DND-41 (cell line): ENCODE measurements at regions not wholly inside any gene's neighbourhood (a gene's known extent, or its start where the extent isn't known, plus 50 kb on each side); places are given as distances from the start of the nearest gene placed in this dataset.

Experiments
- ATAC-seq: fragments of 200-7000 bp; cut with Tn5 transposase; 3 replicates; pipeline ENCODE4 v1.9.1; 2021; ENCODE audit warnings: low read depth; ENCODE audit not compliant: insufficient read depth
- DNase-seq: peaks from one replicate; pipeline ENCODE4 v3.0.0-alpha.2; 2020
- H2AFZ ChIP-seq: 2 replicates; pipeline ENCODE4 v1.6.0; 2012; ENCODE audit warnings: low read depth, low read length
- H3K27ac ChIP-seq: 2 replicates; pipeline ENCODE4 v1.5.1; 2012; ENCODE audit warnings: low read length, inconsistent platforms
- H3K27me3 ChIP-seq: fragments of 200-600 bp; sonication (generic); 2 replicates; pipeline ENCODE4 v1.6.0; 2012; ENCODE audit warnings: low read length, mild to moderate bottlenecking, inconsistent platforms; ENCODE audit not compliant: insufficient read depth, poor library complexity
- H3K36me3 ChIP-seq: 2 replicates; pipeline ENCODE4 v1.5.1; 2012; ENCODE audit warnings: low read length, inconsistent platforms; ENCODE audit not compliant: insufficient read depth
- H3K4me1 ChIP-seq: 2 replicates; pipeline ENCODE4 v1.5.1; 2012; ENCODE audit warnings: mild to moderate bottlenecking, low read length; ENCODE audit not compliant: insufficient read depth
- H3K4me2 ChIP-seq: 2 replicates; pipeline ENCODE4 v1.6.0; 2012; ENCODE audit warnings: mild to moderate bottlenecking, moderate library complexity, low read length, inconsistent platforms; ENCODE audit not compliant: insufficient read depth
- H3K4me3 ChIP-seq, 2 experiments: fragments of 200-600 bp in 1 of 2; shearing (Covaris generic) in 1 of 2; 2 replicates each; pipeline ENCODE4 v1.5.1; 2012 to 2016; ENCODE audit warnings: inconsistent platforms in 2 of 2, low read length in 2 of 2, mild to moderate bottlenecking in 2 of 2, low read depth in 1 of 2, moderate library complexity in 1 of 2
- H3K79me2 ChIP-seq: 2 replicates; pipeline ENCODE4 v1.6.0; 2012; ENCODE audit warnings: low read length, inconsistent platforms; ENCODE audit not compliant: insufficient read depth
- H3K9ac ChIP-seq: 2 replicates; pipeline ENCODE4 v1.6.0; 2012; ENCODE audit warnings: low read depth, mild to moderate bottlenecking, inconsistent platforms, low read length, moderate library complexity
- H3K9me3 ChIP-seq: 2 replicates; pipeline ENCODE4 v1.5.1; 2012; ENCODE audit warnings: low read length, moderate library complexity, mild to moderate bottlenecking, inconsistent platforms; ENCODE audit not compliant: insufficient read depth, severe bottlenecking
- H4K20me1 ChIP-seq: 2 replicates; pipeline ENCODE4 v1.6.0; 2012; ENCODE audit warnings: low read length; ENCODE audit not compliant: insufficient read depth
- EZH2 ChIP-seq: IDR thresholded peaks from 3 replicates; pipeline ENCODE4 v1.6.1; 2012; ENCODE audit warnings: borderline replicate concordance, low read depth, mild to moderate bottlenecking, moderate library complexity, low read length, inconsistent platforms; ENCODE audit not compliant: severe bottlenecking
- TF ChIP-seq, protein P1 (sequence below): IDR thresholded peaks from 2 replicates; pipeline ENCODE4 v1.5.1; 2012; ENCODE audit warnings: borderline replicate concordance, low read length, moderate library complexity, mild to moderate bottlenecking; ENCODE audit not compliant: poor library complexity, severe bottlenecking; ENCODE audit errors: extremely low read depth

DNA sequence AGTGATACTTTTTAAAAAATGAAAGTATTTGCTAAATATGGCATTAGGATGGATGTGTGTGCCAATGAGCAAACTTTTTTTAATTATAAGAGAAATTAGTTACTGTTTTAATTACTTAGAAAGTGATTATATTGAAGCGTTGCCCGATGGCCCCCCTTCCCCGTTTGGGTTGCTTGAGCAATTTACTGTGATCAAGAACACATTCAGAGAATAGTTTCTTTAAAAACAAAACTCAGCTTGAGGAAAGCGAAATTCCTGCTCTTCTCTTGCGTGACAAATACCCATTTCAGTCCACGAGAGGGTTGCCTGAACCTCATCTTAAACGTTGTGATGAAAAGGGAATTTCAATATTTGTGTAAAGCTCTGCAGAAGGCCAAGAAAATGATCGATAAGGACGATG is 234.1 kb downstream of the GATA3 start:
- Histone ChIP-seq H3K4me1 (no peaks in the 10 kb centered on the region), H3K4me2 (no peak overlapping the region), H3K36me3 (no peaks in the 10 kb centered on the region), H4K20me1 (no peaks in the 10 kb centered on the region), H3K27ac (no peak overlapping the region), H3K9ac (no peak overlapping the region), H3K27me3 (no peaks in the 10 kb centered on the region), H3K79me2 (no peaks in the 10 kb centered on the region), H3K4me3 (no peak overlapping the region), H3K9me3 (no peaks in the 10 kb centered on the region), H2AFZ (no peak overlapping the region; the same call in 1 of the 2 replicates)
- TF ChIP-seq, protein P1, sequence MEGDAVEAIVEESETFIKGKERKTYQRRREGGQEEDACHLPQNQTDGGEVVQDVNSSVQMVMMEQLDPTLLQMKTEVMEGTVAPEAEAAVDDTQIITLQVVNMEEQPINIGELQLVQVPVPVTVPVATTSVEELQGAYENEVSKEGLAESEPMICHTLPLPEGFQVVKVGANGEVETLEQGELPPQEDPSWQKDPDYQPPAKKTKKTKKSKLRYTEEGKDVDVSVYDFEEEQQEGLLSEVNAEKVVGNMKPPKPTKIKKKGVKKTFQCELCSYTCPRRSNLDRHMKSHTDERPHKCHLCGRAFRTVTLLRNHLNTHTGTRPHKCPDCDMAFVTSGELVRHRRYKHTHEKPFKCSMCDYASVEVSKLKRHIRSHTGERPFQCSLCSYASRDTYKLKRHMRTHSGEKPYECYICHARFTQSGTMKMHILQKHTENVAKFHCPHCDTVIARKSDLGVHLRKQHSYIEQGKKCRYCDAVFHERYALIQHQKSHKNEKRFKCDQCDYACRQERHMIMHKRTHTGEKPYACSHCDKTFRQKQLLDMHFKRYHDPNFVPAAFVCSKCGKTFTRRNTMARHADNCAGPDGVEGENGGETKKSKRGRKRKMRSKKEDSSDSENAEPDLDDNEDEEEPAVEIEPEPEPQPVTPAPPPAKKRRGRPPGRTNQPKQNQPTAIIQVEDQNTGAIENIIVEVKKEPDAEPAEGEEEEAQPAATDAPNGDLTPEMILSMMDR, result no peak
- TF ChIP-seq EZH2, result no peak
- DNase-seq, result no peak
- ATAC-seq, result no peak

DNA sequence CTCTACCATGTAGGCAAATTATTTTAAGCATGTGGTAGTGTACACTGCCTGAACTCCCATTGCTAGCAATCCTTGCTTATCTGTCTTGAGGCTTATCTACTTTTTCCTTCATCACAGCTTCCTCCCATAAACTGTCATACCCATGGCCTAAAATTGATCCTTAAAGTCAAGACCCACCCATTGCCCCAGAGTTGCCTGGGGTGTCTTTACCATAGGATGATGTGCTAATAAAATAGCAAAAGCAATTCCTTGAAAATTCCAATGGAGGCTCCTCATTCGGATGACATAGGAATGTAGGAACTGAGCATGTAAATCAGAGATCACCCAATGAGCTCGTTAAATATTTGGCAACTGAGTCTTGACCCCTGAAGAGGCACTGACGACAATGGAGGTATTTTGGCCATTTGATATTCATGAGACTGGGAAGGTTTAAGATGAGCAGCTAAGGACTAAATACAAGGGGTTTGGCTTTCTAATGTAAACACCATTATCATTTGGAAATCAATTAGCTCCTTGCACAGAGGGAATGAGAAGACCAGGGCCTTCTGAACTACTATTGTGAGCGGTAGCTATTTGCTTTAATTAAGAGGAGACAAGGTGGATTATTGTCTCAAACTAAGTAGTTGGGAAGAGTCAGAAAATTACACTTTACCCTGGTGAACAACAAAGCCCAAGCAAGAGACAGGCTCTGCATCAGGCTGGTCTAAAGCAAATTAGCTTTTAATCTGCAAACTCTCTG is 234.9 kb downstream of the GATA3 start:
- H3K4me1 ChIP-seq, result no peaks in the 10 kb centered on the region
- H3K9me3 ChIP-seq, result no peaks in the 10 kb centered on the region
- no peaks in the 10 kb centered on the region for H3K27me3 ChIP-seq
- H3K36me3 ChIP-seq, result no peaks in the 10 kb centered on the region
- no peak overlapping the region for H3K27ac ChIP-seq
- H3K9ac ChIP-seq, result no peak overlapping the region
- no peak for ATAC-seq
- no peaks in the 10 kb centered on the region for H3K79me2 ChIP-seq
- H3K4me2 ChIP-seq, result no peak overlapping the region
- TF ChIP-seq, protein P1, result no peak
- TF ChIP-seq EZH2, result no peak
- no peaks in the 10 kb centered on the region for H4K20me1 ChIP-seq
- no peak overlapping the region for H3K4me3 ChIP-seq
- no peak overlapping the region for H2AFZ ChIP-seq
- DNase-seq, result no peak

DNA sequence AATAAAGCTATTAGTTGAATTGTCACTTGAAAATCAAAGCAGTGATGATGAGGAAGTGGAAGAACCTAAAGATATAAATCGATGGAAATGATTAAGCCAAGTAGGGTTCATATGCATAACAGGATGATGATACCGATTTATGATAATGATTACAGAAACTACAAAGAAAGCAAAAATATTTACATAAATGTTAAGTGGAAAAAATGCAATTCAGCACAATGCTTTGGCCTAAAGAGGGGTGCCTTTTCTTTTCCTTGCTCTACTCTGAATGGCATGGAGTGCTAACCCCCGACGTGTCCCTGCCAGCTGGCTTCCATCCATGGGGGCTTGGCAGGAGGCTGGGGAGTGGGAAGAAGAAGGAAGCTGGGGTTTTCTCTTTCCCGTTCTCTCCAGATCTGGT is 240.3 kb downstream of the GATA3 start:
- H3K79me2 ChIP-seq, result no peaks in the 10 kb centered on the region
- H3K4me3 ChIP-seq, result no peak overlapping the region
- H3K4me1 ChIP-seq, result no peaks in the 10 kb centered on the region; the same call in 1 of the 2 replicates
- H3K27ac ChIP-seq, result no peak overlapping the region
- H4K20me1 ChIP-seq, result no peaks in the 10 kb centered on the region
- no peak for DNase-seq
- H3K4me2 ChIP-seq, result no peak overlapping the region
- TF ChIP-seq, protein P1, result no peak
- TF ChIP-seq EZH2, result no peak
- H2AFZ ChIP-seq, result no peak overlapping the region
- no peaks in the 10 kb centered on the region for H3K9me3 ChIP-seq
- no peak overlapping the region for H3K9ac ChIP-seq
- no peaks in the 10 kb centered on the region for H3K36me3 ChIP-seq
- H3K27me3 ChIP-seq, result no peaks in the 10 kb centered on the region
- no peak for ATAC-seq

DNA sequence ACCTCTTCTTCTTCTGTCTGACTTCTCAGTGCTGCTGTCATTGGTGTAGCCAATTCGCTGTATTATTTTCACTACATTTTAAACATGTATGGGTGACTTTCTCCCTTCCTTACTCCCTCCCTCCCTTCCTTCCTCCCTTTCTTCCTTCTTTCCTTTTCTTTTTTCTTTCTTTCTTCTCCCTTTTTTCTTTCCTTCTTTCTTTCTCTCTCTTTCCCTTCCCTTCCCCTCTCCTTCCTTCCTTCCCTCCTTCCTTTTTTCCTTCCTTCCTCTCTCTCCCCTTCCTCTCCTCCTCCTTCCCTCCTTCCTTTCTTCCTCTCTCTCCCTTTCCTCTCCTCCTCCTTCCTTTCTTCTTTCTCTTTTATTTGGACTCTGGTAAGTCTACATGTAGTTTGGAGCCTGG is 240.8 kb downstream of the GATA3 start:
- H2AFZ ChIP-seq, result no peak overlapping the region
- no peak for ATAC-seq
- no peak for TF ChIP-seq EZH2
- TF ChIP-seq, protein P1, result no peak

More for the DNA sequence above, 240.8 kb downstream of the GATA3 start:
- Histone ChIP-seq H3K27ac (no peak overlapping the region), H3K4me3 (no peak overlapping the region), H4K20me1 (no peaks in the 10 kb centered on the region), H3K4me2 (no peak overlapping the region), H3K36me3 (no peaks in the 10 kb centered on the region), H3K4me1 (no peaks in the 10 kb centered on the region; the same call in 1 of the 2 replicates), H3K27me3 (no peaks in the 10 kb centered on the region), H3K79me2 (no peaks in the 10 kb centered on the region), H3K9me3 (no peaks in the 10 kb centered on the region), H3K9ac (no peak overlapping the region)
- DNase-seq, result no peak
